ENCODE measurements at regions not wholly inside any gene's neighbourhood (a gene's known extent, or its start where the extent isn't known, plus 50 kb on each side); places are given as distances from the start of the nearest gene placed in this dataset.
A peak's percentile ranks its signal among the peaks of the same experiment; 100 is the strongest.

DNA sequence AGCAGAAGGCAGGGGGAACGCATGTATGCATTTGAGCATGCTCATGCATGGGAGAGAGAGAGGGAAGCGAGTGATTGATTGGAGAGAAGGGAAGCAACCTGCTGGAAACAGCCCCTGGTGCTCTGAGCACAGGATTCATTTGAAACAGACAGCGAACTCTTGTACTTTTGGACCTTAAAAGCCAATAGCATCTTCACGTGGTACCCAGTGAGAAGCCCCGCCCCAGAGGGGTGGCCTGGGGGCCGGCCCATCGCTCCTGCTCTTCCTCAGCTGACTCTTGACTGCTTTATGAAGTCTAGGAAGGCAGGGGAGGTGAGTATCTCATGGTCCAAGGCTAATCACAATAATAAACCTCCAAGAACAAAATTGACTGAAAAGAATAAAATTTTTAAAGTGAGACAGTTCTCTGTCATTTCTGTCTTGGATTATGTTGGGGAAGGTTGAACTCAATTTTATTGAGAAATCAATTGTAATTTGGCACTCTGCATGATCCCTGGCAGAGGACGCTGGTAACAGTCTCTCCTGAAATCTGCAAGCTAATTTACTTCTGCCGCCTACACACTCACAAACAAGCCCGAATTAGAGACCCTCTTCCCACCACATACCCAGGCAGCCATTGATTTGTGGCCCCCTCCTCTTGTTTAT is 168.2 kb upstream of the PPARGC1A start:
- no peak for DNase-seq (ENCODE audit: low read depth)

GRCh38 chr4:24056289-24056688 is 166.4 kb upstream of the PPARGC1A start:
- no peak for DNase-seq (ENCODE audit: low read depth)

DNA sequence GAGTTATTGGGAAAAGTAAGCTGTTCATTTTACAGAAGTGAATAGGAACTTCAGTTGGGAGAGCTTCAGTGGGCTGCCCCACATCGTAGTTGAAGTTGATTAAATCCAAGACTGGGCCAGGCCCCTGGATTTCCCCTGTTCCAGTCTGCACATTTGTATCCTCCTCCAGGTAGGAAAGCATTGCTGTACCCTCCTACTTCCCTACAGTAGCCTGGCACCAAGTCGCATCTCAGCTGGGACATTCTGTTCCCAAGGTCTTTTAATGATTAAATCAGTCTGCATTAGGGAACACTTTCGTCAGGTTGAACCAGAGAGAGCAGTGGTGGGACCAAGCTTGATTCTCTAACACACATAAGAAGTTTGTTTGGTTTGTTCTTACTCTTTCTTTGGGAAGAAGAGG is 165.8 kb upstream of the PPARGC1A start:
- DNase-seq (ENCODE audit: low read depth) = no peak

GRCh38 chr4:24054910-24055309 is 165.1 kb upstream of the PPARGC1A start:
- no peak for DNase-seq (ENCODE audit: low read depth)

DNA sequence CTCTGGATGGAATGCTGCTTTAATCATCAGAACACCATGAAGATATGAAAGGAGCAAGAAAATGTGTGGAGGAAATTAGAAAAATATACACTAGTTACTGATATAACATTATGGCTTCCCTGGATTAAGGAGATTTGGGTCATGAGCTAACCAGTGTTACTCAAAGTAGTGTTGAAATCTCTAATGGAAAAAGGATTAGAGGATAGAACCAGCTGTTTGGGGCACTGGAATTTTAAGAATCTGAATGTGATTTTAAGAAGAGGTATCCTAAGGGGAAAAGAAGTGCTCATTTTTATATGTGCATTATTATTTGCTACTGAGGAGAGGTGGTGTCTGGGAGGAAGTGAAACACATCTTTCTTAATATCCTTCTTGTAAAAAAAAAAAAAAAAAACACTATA is 164.1 kb upstream of the PPARGC1A start:
- DNase-seq (ENCODE audit: low read depth) = peak; percentile 41

DNA sequence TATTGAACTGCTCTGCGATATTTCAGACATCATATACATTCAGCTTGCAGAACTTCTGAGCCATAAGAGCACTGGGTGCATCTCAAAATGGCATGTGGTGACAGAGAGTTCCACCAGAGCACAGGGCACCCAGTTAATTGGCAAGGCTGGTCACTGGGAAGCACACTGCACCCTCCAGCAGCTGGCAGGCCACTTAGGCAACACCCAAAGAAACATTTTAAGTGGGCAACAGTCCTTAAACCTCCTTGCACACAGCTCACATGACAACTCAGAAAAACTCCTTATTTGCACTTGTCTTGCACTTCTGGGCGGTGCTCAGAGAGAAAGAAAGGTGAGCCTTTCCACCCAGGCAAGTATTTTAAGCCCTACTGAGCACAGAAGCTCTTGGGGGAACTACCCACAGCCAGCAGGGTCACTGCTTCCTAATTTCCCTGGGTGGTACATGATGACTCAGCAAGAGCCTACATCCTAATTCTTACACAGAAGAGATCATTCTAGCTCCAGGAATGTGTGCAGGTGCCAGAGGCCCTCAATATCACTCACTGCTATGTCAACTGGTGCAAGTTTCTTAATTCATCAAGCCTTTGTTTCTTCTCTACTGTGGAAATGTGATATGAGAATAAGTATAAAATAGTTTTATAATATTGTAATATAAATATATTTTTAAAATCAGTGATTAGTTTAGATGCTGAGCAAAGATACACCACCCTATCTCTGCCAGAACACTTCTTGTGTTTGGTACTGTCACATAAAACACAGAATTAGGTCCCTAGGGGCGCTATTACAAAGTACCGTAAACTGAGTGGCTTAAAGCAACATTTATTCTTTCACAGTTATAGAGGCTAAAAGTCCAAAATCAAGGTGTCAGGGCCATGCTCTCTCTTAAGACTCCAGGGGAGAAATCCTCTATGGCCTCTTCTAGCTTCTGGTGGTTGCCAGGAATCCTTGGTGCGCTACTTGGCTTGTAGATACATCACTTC is 155.1 kb upstream of the PPARGC1A start:
- no peak for DNase-seq (ENCODE audit: low read depth)

DNA sequence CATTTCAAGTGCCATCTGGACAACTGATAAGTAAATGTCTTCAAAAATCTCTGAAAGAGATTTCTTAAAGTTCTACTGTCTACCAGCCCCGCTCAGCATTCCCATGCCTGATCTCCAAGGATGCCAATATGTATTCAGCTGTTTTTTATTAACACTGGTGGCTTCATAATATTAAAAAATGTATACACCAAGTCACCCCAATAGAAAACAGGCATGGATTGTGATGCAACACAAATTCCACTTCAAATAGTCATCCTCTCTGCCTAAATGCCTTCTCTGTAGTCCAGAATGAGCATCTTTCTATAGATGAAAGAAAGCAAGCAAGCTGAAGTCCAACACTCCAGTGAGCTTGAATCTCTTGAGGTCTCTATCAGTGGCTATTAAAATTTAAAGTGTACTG is 152.2 kb upstream of the PPARGC1A start:
- peak; percentile 95 for DNase-seq (ENCODE audit: low read depth)

GRCh38 chr4:24040811-24041210 is 151.0 kb upstream of the PPARGC1A start:
- DNase-seq (ENCODE audit: low read depth) = no peak

- DNase-seq (ENCODE audit: low read depth) = no peak
Observed at GRCh38 chr4:24033626-24034025, 143.8 kb upstream of the PPARGC1A start.

DNA sequence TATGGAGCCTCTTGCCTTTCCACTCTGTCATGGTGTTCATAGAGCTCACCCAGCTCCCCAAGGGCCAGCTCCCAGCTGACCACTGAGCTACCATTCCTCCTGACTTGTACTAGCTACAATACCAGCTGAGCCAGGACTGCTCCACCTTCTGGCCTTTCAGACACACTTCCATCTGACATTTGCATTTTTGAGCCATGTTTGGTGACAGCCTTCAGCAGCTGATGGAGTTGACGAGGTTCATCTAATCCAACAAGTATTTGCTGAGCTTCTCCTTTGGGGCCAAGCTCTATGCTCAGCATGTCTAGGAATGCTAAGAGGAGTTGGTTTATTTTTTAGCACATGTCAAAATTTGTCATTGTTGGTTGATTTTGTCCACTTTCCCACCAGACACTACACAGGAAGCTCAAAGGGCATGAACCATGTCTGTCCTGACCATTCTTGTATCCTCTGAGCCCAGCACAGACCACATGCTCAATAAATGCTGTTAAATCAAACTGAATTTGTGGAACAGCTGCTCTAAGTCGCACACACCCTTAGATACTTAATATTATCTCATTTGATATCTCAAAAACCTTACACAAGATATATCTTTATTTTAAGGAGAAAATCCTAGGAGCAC is 142.6 kb upstream of the PPARGC1A start:
- DNase-seq (ENCODE audit: low read depth) = peak; percentile 23

DNA sequence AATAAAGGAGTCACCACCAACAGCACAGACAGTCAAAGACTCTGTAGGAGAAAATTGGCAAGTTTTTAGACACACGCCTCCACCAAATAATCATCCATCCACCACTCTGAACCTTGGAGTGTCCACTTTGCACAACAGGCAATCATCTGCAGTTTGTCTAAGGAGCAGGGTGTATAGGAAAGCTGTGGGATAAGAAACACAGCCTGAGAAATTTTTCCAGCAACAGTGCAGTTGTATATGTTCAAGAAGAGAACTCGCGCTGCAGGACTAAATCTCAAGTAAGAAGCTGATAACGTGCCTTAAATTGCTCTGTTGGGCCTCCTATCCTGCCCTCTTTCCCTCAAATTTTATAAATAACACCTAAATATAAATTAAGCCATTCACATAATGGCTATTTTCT is 136.7 kb upstream of the PPARGC1A start:
- no peak for DNase-seq (ENCODE audit: low read depth)

DNA sequence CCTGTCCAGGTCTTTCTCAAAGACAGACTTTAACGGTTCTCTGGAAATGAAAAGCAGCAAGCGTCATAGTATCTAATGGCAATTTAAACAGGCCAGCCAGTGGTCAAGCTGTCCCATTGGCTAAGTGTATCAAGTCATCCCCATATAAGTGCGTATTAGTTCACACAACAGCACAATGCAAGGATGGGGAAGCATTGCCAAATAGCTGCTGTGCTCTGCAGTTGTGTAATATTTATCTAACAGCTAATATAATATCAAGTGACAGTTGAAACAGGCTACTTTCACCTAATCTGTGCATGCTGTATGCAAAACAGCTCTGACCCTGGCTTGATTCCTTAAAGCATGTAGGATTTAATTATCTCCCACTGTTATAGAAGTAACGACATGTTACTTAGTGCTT is 134.8 kb upstream of the PPARGC1A start:
- DNase-seq (ENCODE audit: low read depth) = peak; percentile 73

GRCh38 chr4:24024157-24024556 is 134.3 kb upstream of the PPARGC1A start:
- DNase-seq (ENCODE audit: low read depth) = peak; percentile 72

- no peak for DNase-seq (ENCODE audit: low read depth)
Observed at GRCh38 chr4:24015782-24016181, 125.9 kb upstream of the PPARGC1A start.

DNA sequence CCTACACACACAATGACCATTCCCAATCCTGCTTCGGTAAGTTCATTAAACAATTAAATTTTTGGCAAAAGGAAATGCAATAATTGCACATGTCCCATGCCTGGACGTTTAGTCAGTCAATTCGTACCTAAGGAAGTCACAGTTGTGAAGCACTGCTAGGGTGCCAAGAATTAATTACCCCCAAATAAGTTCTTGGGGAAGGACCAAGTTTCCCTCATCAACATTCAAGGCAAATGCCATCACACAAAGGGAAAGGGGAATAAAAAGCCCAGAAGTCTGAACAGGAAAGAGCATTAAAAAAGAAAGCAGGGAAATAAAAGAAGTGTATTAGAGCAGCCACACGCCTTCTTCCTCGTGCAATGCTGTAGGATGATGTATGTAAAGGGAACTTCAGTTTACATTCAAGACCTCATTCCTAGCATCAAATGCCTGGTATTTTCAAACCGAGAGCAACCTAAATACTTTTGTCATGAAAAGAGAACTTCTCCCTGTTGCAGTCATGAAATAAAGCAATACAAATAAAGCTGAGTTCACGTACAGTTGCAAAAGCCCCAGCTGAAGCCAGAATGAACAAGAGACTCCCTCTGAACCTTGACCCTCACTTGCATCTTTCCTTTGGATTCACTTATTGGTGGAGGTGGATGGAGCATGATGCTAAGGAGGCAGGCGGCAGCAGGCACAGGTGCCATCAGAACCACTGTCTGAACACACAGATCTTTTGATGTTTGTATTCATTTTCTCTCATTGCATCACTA is 124.0 kb upstream of the PPARGC1A start:
- no peak for DNase-seq (ENCODE audit: low read depth)

- DNase-seq (ENCODE audit: low read depth) = no peak
Observed at GRCh38 chr4:24010994-24011393, 121.1 kb upstream of the PPARGC1A start.

DNA sequence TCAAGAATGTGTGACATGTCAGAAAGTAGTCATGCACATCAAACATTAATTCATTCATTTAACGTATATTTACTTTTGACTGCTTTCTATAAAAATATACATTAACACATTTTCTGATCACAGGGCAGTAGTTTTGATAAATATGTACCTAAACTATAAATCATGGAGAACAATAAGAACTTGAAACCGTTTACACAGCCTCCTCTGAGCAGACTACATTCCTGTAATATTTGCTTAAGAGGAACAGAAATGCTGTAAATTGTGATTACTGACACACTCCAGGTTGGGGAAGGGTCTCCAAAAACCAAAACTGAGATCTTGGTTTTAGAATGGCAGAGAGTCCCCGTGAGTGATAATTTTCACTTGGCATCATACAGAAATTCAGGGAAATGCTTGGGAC is 120.7 kb upstream of the PPARGC1A start:
- no peak for DNase-seq (ENCODE audit: low read depth)

DNA sequence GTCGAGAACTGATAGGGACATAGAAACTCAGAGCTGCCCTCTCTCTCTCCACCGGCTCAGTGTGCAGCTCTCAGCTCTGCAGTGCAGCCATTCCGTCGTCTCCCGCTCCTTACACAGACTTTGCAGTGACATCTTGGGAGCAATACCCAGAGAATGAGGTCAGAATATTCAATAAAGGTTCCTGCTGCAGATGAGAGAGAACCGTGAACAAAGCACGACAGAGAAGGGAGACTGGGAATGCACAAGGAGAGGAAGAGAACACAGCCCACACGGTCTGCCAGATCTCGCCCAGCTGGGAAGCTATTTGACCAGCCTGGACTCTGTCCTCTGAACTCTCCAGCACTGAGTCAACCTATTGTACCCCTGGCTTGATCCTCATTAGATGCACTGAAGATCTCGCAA is 118.0 kb upstream of the PPARGC1A start:
- DNase-seq (ENCODE audit: low read depth) = no peak

- no peak for DNase-seq (ENCODE audit: low read depth)
Observed at GRCh38 chr4:24006269-24006668, 116.4 kb upstream of the PPARGC1A start.

GRCh38 chr4:24003926-24004325 is 114.1 kb upstream of the PPARGC1A start:
- DNase-seq (ENCODE audit: low read depth) = peak; percentile 19

- DNase-seq (ENCODE audit: low read depth) = peak; percentile 2
Observed at GRCh38 chr4:24003496-24003895, 113.6 kb upstream of the PPARGC1A start.

DNA sequence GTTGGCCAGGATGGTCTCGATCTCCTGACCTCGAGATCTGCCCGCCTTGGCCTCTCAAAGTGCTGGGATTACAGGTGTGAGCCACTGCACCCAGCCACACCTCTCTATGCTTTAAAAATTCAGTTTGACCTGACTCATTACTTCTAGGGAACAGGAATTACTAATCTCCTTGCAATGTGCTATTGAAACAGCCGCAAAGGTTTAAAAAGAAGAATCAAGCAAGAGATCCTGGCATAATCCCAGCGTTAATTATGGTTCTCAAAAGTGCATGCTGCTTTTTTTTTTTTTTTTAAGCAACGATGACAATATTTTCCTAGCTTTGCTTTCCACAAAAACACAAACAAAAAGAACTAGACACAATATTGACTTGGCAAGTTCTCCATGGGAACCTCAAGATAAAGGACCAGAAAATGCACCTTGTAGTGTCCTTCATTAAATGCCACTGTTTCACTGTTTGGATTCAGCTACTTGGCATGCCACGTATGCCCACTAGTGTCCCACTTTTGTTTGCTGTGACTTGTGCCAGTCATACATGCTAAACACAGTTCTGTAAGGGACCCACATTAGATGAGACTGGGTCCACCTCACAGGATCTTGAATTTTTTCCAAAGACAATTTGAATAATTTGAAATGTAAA is 112.6 kb upstream of the PPARGC1A start:
- DNase-seq (ENCODE audit: low read depth) = peak; percentile 5
